ENCODE measurements at regions not wholly inside any gene's neighbourhood (a gene's known extent, or its start where the extent isn't known, plus 50 kb on each side); places are given as distances from the start of the nearest gene placed in this dataset.

DNA sequence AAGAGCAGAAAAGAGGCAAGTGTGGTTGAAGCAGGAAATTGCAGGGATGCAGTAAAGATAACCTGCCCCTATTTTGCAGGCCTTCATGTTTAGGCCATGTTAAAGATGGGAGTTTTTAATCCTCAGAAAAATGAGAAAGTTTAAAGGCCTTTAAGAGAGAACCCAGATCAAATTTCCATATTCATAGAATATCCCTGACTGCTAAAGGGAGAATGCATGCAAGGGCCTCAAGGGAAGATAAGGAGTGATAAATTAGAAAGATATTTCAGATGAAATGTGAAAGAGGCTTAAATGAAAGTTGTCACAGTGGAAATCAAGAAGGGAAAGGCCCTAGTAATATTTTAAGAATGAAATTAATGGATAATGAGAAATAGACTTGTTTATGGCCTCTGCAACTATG, 292.1 kb downstream of the SATB1 start:
- TF ChIP-seq, protein P1, sequence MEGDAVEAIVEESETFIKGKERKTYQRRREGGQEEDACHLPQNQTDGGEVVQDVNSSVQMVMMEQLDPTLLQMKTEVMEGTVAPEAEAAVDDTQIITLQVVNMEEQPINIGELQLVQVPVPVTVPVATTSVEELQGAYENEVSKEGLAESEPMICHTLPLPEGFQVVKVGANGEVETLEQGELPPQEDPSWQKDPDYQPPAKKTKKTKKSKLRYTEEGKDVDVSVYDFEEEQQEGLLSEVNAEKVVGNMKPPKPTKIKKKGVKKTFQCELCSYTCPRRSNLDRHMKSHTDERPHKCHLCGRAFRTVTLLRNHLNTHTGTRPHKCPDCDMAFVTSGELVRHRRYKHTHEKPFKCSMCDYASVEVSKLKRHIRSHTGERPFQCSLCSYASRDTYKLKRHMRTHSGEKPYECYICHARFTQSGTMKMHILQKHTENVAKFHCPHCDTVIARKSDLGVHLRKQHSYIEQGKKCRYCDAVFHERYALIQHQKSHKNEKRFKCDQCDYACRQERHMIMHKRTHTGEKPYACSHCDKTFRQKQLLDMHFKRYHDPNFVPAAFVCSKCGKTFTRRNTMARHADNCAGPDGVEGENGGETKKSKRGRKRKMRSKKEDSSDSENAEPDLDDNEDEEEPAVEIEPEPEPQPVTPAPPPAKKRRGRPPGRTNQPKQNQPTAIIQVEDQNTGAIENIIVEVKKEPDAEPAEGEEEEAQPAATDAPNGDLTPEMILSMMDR (IDR thresholded peaks at IDR 0.05; ENCODE audit: low read depth, low read length): no peak
- H3K4me1 ChIP-seq: no peaks in the 10 kb centered on the region
- no peak overlapping the region for H3K4me3 ChIP-seq (ENCODE audit: low read depth, low read length)
- no peak for DNase-seq
- H3K36me3 ChIP-seq: no peaks in the 10 kb centered on the region
- no peaks in the 10 kb centered on the region for H3K27me3 ChIP-seq
- no peaks in the 10 kb centered on the region for H3K9me3 ChIP-seq

DNA sequence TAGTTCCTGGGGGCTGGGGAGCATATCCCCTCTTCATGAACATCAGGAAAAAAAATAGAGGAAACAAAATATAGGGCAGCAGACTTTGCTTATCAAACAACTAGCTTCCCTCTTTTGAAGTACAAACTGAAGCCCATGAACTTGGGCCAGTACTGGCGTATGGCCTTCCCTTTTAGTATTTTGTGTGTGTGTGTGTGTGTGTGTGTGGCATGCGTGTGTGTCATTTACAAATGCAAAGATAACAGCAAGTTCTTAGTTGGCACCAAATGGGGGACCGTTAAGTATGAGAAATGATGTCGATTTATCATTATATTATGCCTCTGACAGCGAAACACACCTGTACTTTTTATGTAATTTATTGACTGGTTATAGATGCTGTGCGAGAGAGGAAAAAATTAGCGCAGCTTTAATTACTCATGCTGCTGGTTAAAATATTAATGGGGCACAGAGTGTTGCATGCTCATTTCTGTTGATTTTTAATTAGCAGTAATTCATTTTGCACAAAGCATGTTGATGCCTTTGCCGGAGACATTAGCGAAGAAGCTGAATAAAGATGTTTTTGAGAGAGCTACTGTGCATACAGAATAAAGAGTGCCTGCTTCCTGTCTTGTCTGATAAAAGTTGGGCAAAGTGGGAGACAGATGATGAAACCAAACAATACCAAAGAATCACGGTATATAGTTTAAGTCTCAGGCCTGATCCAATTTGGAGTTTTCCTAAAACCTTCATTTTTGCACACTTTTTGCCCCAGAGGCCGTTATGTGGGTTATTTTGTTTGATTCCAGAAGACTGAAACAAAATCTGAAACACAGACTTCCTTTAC, 297.1 kb downstream of the SATB1 start:
- Histone ChIP-seq H3K4me3 (ENCODE audit: low read depth, low read length) (no peak overlapping the region), H3K27me3 (no peaks in the 10 kb centered on the region), H3K36me3 (no peaks in the 10 kb centered on the region), H3K9me3 (no peaks in the 10 kb centered on the region), H3K4me1 (no peaks in the 10 kb centered on the region; the same call in 1 of the 2 replicates)
- TF ChIP-seq, protein P1 (IDR thresholded peaks at IDR 0.05; ENCODE audit: low read depth, low read length): no peak
- DNase-seq: no peak

DNA sequence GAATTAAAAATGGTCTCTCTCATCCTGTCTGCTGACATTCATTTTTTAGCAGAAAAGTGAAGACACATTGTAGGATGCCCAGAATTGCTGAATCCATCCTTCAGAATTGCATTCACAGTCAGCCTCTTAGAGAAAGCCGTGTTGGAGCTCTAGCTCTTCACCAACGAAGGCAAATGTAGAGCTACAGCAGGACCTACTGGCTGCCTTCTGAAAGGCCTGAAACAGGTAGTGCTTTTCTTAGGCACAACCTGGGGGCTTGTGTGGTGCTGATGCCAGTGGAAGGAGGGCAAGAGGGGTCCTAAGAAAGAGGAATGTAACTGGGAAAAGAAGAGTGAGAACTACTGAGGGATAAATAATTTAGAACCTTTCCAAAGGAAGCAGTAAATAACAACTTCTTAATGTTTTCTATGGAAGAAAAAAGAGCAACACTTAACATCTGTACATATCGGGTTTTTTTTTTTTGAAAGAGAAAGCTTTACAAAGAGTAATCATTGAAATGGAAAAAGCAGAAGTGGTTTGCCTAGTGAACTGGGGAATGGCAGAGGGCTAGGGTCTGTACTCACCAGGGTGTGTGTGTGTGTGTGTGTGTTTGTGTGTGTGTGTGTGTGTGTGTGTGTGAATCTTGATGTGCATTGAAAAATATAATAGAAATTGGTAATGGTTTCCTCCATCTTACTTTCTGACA, 297.8 kb downstream of the SATB1 start:
- H3K4me3 ChIP-seq (ENCODE audit: low read depth, low read length): no peak overlapping the region
- DNase-seq: no peak
- no peaks in the 10 kb centered on the region for H3K27me3 ChIP-seq
- TF ChIP-seq, protein P1 (IDR thresholded peaks at IDR 0.05; ENCODE audit: low read depth, low read length): peak; percentile 11; the same call in 1 of the 2 replicates
- no peaks in the 10 kb centered on the region; the same call in 1 of the 2 replicates for H3K4me1 ChIP-seq
- no peaks in the 10 kb centered on the region for H3K36me3 ChIP-seq
- no peaks in the 10 kb centered on the region for H3K9me3 ChIP-seq

DNA sequence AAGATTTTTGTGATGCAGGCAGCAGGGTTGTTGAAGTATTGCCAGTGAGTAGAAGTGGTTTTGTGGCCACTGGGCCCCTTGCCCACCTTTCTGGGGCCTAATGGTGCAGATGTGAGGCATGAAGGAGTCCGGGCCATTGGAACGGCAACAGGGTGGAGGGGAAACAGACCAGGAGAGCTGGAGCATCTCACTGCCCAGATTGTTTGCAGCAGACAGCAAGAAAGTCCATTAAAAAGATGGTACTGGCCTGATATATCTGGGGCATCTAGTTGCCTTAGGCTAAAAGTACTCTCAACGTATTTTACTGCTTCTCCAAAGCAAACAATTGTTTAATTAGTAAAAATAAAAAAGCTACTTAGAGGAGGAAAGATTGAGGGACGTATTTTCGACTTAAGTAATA, 298.4 kb downstream of the SATB1 start:
- Histone ChIP-seq H3K4me1 (no peaks in the 10 kb centered on the region; the same call in 1 of the 2 replicates), H3K27me3 (no peaks in the 10 kb centered on the region), H3K36me3 (no peaks in the 10 kb centered on the region), H3K4me3 (ENCODE audit: low read depth, low read length) (no peak overlapping the region), H3K9me3 (no peaks in the 10 kb centered on the region)
- peak; percentile 64 for DNase-seq
- TF ChIP-seq, protein P1 (IDR thresholded peaks at IDR 0.05; ENCODE audit: low read depth, low read length): no peak

DNA sequence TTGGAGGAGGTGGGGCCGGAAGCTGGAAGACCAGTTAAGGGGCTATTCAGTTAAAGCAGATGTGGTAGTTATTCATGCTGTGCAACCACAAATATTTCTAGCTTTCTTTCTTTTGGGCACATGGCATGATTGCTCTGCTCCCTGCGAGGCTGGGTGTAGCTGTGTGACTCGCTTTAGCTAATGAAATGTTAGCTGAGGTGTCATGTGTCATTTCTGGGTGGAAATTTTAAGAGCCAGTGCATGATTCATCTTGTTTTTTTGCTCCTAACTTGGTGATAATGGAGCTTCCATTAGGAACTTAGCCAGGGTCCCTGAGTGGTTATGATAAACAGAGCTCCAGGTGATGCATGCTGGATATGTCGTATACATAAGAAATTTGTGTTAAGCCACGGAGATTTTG, 300.6 kb downstream of the SATB1 start:
- no peaks in the 10 kb centered on the region for H3K36me3 ChIP-seq
- no peaks in the 10 kb centered on the region; the same call in 1 of the 2 replicates for H3K4me1 ChIP-seq
- TF ChIP-seq, protein P1 (IDR thresholded peaks at IDR 0.05; ENCODE audit: low read depth, low read length): no peak
- no peak for DNase-seq
- H3K4me3 ChIP-seq (ENCODE audit: low read depth, low read length): no peak overlapping the region
- H3K27me3 ChIP-seq: no peaks in the 10 kb centered on the region
- H3K9me3 ChIP-seq: no peaks in the 10 kb centered on the region

DNA sequence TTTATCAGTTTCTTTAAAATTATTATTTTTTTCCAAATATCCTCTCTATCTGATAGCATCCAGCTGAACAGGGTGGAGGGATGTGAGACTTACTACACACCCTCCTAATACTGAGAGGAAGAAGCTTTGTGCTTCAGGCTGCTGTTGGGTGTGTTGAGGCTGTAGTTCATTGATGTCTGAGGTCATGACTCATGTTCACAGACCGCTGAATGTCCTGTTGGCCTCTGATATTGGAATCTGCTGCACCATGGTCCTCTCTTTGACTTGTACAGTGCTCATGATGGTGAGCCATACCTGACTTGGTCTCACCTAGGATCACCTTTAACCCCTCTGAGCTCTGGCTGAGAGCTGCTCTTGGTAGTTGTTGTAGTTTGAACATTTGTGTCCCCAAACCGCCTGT, 302.9 kb downstream of the SATB1 start:
- Histone ChIP-seq H3K36me3 (no peaks in the 10 kb centered on the region), H3K4me1 (no peaks in the 10 kb centered on the region; the same call in 1 of the 2 replicates), H3K9me3 (no peaks in the 10 kb centered on the region), H3K27me3 (no peaks in the 10 kb centered on the region), H3K4me3 (ENCODE audit: low read depth, low read length) (no peak overlapping the region)
- DNase-seq: no peak
- TF ChIP-seq, protein P1 (IDR thresholded peaks at IDR 0.05; ENCODE audit: low read depth, low read length): no peak
